Endothelial cell of hepatic sinusoid (primary cell): ENCODE measurements at regions not wholly inside any gene's neighbourhood (a gene's known extent, or its start where the extent isn't known, plus 50 kb on each side); places are given as distances from the start of the nearest gene placed in this dataset.
"Not testable (repeated sequence)": the region's sequence is repeated elsewhere in the genome, so short reads cannot be mapped to it uniquely, and the experiment has no call there.

Source experiments
- in situ Hi-C: cut with HindIII; loops from 2 replicates; pipeline ENCODE4 v1.10.0; 2017; ENCODE audit warnings: low sequenced_read_pairs

DNA sequence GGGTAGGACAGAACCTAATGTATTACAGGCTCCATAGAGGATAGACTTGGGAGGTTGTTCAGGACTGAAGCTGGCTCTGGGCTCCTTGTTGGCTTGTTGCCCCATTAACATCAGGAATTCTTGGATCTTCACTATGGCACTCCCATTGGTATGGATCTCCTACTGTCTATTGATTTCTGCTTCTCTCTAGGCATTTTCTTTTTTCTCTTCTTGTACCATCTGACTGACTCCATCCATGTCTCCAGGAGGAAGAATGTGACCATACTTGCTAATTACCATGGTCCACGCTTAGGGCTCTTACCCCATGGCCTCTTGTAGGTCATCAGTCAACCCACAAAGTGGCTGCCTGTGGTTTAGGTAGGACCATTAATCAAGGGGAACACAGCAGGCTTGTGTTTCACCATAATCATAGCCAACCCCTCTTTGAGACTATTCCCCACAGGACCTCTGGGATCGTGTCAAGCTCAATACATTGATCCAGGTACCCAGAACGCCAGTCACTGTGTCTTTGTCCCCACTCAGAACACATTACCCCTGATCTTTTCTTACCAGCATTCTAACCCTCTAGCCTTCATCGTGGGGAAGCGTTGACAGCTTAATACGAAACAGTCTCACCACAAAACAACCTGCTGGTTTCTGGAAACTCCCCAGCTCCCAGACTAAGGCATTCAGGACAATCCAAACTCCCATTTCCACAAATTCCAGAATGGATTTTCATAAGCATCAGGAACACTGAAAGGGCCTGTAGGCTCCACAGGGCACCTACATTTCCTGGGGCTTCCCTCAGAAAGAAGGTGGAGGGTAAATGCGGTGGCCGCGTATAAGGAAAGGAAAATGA, 97.1 kb downstream of the ETS2 start:
- in situ Hi-C loops: no loop called here

DNA sequence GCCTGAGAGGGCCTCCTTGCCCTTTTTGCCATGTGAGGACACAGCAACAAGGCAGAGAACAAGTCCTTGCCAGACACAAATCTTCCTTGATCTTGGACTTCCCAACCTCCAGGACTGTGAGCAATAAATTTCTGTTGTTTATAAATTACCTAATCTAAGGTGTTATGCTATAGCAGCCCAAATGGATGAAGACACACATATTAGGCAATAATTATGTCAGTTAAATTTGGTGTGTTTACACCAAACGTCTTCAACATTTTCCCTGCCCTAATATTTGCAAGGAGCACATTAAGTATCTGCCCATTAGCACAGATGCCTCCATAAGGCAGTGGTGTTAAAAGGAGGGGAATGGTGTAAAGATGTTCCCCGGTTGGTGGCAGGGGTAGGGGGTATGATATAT, 94.8 kb downstream of the ETS2 start:
- in situ Hi-C loops: no loop called here

DNA sequence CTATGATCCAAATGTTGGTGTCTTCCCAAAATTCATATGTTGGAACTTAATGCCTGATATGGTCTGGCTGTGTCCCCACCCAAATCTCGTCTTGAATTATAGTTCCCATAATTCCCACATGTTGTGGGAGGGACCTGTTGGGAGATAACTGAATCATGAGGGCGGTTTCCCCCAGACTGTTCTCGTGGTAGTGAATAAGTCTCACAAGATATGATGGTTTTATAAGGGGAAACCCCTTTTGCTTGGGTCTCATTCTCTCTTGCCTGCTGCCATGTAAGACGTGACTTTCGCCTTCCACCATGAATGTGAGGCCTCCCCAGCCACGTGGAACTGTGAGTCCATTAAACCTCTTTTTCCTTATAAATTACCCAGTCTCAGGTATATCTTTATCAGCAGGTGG, 94.3 kb downstream of the ETS2 start:
- in situ Hi-C loops: not testable (repeated sequence)

DNA sequence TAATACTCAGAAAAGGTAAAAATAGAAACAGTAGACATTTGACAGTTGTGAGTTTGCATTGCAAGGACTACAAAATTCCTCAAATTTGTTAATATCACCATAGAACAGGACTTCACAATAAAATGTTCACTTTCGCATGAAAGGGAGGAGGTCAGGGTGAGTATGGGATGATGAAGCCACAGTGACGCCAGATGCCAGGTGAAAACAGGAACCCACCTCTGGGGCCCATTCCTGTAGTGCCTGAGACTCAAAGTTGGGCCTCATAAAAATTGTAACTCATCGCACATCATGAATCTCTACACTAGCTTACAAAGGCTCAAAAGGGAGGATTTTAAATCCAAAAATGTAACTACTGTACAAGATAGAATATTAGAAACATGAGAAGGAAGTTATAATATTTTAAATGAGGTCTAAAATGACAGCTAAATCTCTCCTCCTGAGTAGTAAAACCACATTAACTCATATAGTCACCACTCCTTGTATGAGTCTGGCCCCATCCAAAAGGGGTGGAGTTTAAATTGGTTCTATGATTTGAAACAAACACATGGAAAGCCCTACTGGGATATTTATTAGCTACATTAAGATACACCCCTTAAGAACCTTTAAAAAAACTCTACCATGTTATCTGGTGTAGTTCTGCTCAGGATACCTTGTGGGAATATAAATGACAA, 93.7 kb downstream of the ETS2 start:
- in situ Hi-C loops: no loop called here

DNA sequence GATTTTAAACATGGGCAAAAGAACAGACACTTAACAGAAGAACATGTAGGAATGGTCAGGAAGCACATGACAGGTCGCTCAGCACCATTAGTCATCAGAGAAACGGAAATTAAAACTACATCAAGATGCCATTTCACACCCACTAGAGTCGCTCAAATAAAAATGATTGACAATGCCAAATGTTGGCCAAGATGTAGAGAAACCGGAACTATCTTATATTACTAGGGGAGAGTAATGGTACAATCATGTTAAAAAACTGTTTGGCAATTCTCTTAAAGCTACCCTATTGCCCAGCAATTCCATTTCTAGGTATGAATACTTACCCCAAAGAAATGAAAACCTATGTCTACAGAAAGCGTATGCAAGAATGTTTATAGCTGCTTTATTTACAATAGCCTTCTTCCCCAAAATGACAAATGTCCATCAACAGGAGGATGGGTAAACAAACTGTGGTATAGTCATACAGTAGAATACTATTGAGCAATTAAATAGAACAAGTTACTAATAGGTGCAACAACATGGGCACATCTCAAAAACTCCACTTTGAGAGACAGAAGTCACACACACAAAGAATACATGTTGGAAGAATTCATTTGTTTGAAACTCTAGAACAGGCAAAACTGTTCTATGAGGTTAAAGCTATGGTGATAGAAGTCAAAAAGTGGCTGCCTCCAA, 92.8 kb downstream of the ETS2 start:
- in situ Hi-C loops: no loop called here

DNA sequence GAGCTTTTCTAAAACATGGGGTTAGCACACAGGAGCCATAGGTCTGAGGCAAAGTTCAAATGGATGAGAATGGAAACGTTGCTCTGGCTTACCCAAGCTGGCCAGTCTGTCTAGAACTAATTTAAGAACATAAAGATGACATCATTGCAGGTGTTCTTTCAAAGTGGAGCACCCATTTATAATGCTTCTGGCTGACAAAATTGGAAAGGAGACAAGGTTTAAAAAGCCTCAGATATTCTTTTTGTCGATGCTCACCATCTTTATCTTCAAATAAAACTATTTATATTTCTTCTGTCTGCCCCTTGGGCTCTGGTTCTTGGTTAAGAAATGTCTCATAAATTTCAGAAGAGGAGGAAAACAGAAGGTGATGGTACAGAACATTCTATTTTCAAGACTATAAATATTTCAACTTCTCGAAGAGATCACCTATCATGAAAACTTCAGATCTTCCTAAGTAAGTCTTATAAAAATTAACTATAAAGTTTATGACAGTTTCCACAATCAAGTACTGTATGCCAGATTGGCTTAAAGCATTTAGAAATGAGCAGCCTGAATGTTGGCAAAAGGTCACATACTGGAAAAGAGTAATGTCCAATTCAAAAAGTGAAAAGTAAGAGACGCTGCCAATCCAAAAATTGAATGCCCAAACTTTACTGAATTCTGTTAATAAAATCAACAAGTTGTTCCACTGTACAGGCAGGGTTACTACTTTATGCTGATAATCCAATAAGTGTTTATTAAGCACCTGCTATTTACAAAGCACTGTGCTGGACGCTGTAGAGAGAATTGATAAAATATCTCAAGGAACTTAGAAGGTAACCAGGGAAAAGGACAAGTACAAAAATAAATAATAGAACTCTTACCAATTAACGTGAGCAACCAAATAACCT, 92.0 kb downstream of the ETS2 start:
- in situ Hi-C loops: no loop called here

DNA sequence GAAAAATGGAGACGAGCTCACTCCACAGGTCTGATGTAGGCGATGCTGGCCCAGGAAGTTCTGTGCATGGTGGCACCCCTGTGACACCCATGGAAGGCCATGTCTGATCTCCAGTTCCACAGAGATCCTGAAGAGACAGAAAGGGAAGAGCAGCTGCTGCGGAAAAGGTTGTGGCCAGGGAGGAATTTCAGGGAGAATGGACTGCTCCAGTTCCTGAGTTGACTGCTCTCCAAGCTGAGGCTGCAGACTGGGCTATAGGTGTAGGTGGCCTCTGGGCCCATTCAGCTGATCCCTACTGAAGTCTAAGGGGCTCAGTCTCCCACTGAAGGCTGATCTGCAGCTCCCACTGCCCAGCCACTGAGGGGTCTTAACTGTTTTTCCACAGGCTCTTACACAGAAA, 89.2 kb downstream of the ETS2 start:
- in situ Hi-C loops: no loop called here

DNA sequence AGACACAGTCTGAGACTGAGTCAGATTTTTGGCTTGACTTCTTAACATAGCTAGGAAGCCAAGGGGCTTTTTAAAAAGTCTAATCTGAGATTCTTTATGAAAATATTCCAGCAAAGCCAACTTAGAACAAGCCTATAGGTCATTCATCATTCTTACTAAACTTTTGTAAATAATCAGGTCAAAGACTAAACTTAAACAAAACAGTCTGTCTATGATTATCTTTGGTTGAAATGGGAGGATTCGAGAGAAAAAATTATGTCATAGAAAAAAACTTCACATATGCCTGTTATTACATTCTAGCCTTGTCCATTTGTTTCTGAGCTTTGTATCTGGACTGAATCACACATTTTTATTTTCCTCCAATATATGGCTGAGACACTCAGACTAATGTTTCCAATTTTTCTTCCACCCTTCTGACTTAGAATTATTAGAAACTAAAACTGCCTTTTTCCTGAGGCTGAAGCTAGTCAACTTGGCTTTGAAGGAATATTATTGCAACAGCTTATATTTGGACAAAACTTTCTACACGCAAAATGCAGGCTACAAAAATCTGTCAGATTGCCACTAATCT, 83.3 kb downstream of the ETS2 start:
- in situ Hi-C loops: loop anchor here (5.0 kb wide), 2 partner anchors 48 to 88 kb away; no protein-coding TSS in a partner anchor

DNA sequence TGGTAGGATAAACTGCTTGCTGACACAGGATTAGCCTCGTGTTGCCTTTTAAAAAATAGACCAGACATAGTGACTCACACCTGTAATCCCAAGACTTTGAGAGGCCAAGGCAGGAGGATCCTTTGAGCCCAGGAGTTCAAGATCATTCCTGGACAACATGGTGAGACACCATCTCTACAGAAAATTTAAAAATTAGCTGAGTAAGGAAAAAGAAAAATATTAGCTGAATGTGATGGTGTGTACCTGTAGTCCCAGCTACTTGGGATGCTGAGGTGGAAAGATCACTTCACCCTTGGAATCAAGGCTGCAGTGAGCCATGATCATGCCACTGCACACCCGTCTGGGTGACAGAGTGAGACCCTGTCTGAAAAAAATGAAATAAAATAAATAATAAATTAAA, 82.0 kb downstream of the ETS2 start:
- in situ Hi-C loops: loop anchor here (5.0 kb wide), 2 partner anchors 50 to 90 kb away; no protein-coding TSS in a partner anchor

DNA sequence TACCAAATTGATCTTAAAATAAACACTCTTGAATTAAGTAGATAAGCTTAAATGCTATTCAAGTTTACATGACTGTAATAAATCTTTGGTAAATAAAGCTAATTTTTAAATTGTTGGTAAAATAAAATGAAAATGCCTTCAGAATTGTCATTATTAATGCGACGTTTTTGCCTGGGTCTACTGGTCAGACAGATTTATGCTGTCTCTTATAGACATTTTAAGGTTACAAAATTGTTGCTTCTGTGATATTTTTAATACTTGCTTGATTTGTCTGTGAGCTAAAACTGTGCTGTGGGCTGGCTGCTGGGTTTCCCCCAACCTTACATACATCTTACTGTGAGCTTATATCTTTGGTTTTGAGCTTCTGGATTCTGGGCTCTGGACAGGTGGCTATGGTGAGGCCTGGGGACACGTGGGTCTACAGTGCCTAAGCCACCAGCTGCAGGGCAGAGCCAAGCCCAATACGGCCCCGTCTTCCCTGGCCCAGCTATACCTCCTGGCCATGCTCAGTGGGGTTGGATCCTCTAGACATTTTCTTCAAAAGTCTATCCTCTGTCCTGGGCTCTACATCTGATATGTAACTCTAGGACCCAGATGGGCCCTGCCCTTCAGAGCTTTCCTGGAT, 81.4 kb downstream of the ETS2 start:
- in situ Hi-C loops: loop anchor here (5.0 kb wide), 2 partner anchors 50 to 90 kb away; no protein-coding TSS in a partner anchor

DNA sequence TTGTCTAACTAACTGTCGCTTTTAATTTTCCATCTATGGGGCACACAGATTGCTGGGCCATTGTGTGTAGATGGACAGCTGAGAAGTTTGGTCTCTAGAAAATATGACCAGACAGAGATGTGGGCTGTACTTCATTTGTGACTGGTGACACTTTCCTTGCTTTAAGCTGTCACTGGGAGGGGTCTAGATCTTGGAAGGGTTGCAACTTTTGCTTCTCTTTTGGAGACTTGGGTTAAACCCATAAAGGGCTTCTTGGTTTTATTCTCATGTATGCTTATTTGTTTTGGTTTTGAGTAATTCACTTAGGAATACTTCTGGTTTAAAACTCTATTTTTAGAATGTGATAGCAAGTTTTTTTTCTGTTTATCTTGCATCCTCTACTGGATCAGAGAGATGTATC, 80.2 kb downstream of the ETS2 start:
- in situ Hi-C loops: loop anchor here (5.0 kb wide), 2 partner anchors 51 to 91 kb away; no protein-coding TSS in a partner anchor

DNA sequence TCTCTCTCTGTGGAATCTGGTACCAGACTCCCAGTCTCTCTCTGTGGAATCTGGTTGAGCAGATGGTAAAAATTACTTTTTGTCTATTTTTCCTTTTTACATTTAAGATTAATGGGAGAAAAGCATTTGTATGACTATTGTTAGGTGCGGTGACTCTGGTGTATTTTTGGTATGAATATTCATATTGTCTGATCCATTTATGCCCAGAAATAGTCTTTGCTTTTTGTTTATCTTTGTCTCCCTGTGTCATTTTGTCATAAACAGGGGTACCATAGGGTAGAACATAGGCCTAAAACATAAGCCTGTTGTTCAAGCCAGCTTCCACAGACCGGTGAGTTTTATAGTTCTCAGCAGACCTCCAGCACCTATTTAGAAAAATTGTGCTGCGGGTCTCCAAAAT, 78.7 kb downstream of the ETS2 start:
- in situ Hi-C loops: no loop called here

DNA sequence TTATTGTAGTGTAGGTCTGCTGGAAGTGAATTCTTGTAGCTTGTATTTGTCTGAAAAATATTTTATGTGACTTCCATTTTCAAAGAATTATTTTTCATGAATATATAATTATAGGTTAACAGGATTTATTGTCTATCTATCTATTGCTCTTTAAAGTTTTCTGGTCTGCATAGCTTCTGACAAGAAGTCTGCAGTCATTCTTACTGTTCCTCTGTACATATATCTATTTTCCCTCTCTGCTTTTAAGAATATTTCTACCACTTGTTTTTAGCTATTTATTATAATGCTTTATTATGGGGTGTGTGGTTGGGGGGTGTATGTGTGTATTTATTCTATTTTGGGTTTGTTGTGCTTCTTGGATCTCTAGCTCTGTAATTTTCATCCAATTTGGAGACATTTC, 77.4 kb downstream of the ETS2 start:
- in situ Hi-C loops: no loop called here

DNA sequence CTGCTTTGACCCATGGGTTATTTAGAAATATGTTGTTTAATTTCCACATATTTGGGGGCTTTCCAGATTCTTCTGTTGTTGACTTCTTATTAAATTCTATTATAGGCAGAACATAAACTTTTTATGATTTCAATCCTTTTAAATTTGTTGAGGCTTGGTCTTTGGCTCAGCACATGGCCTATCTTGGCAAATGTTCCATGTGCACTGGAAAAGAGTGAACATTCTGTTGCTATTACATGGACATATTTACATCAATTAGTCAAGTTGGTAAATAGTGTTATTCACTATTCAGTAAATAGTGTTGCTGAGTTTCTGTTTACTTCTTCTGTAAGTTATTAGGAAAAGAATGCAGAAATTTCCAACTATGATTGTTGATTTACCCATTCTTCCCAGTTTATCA, 75.4 kb downstream of the ETS2 start:
- in situ Hi-C loops: no loop called here

DNA sequence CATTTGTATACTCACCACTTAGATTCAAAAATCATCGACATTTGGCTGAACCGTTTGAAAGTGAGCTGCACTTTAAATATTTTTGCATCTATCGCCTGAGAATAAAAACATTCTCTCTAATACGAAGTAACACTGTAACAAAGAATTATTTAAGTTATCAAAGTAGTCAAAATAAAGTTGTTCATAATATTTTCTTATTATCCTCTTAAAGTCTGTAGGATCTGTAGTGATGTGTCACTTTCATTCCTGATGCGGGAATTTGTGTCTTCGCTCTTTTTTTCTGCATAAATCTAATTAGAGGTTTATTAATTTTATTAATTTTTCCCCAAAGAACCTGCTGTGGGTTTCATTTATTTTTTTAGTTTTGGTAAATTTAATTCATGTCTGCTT, 74.8 kb downstream of the ETS2 start:
- in situ Hi-C loops: no loop called here

DNA sequence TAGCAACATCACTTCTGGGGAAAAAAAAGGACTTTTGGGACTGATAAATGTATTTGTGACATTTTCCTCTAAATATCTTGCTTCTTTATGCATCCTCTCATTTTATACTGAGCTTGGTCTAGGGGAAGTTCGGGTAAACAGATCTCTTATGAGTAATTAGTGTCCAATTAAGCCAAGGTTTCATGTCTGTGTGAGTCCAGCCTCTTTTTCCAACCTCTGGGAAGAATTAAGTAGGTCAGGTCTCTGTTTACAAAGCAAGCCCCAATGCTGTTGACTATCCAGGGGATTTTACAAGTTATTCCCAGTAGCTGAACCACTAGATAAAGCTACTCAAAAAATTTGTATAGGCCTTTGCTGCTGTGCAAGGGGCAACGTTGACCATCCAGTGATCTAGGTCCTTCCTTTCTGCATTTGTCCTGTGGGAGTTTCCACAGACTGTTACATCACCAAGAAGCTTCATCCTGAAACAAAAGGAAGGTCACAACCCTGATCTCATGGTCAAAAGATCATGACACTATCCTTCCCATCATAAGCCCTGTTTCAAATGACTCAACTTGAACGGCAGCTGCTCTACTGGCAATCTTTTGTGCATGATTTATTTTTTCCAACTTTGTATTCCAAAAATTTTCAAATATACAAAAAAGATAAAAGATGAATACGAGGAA, 74.3 kb downstream of the ETS2 start:
- in situ Hi-C loops: no loop called here

DNA sequence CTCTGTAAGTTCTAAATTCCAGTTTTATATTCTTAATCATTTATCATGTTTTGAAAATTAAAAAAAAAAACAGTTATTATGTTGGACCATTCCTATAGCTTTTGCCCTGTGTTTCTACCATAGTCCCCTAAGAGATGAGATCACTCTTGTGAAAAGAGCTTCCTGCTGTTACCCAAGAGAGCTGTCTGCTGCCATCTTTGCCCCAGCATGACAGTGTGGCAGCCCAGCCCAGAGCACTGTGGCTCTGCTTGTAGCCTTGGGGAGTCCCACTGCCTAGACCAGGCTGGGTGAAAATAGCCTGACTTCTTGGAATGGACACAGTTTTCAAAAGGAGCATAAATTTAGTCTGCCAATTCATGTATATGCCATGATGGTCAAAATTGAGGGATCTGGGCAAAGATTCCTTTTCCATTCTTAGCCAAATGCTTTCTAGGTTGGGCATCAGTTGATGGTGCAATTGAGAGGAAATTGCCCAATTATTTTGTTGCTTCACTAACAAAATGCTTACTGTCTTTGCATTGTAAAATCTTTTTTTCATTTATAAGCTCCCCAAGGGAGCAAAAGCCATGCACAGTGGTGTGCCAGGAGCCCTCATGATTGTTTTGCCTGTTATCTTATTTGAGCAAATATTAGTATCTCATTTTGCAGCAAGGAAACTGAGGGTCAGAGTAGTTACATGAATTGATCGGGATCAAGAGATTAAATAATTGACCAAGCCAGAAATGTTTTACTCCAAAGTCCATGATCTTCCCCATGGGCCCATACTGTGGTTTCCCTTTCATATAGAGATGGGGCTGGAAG, 72.8 kb downstream of the ETS2 start:
- in situ Hi-C loops: no loop called here

DNA sequence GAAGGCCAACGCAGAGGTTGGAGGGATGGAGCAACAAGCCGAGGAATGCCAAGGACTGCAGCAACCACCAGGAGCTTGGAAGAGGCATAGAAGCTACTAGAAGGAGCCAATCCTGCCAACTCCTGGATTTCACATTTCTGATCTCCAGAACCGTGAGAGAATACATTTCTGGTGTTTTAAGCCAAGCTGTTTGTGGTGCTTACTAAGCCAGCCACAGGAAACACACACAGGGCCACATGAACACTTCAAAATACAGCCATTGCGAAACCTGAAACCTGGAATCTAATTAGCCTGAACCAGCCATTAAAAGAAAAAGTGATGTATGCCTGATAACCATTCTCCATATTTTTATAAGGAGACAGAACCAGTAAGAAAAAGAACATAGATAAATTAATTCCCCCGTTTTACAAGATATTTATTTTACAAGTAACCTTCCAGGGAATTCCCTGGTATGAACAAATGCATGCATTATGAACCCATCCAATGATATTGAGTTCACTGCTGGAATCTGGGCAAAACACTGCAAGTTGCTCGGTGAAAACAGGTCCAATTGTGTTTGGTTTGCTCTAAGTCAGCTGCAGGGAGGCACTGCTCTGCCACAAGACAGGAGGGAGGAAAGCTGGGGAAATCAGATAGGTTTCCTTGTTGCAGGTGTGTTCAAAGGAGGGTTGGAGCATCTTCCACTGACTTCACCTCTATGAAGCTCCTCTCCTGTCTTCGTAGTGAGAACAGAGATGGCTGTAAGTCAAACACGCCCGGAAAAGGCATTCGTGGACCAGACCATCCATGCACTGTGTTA, 70.2 kb downstream of the ETS2 start:
- in situ Hi-C loops: no loop called here
